ENCODE measurements at regions not wholly inside any gene's neighbourhood (a gene's known extent, or its start where the extent isn't known, plus 50 kb on each side); places are given as distances from the start of the nearest gene placed in this dataset.

DNA sequence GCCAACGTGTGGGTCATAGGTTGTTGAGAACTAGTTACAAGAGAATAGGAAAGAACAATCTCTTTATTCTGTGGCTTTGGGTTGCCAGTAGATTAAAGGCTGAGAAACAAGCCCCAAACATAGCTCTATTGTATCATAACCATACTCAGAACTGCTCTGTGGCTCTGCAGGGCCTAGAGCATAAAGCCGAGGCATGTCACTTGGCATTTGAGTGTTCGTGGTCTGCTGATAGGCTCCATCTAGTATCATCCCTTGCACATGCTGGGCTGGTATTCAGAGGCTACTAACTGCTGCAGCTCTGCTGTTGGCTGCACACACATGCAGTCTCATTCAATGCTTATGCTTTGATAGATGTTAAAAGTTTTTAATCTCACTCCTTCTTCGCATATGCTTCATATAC is 157.9 kb downstream of the OGFRL1 start:
- no peak overlapping the region for H3K27ac Mint-ChIP-seq
- no peak for ATAC-seq (ENCODE audit: low read depth)
- Histone ChIP-seq H3K36me3 (replicated peaks in 1 of 2; ENCODE audit: control extremely low read depth in 1 of 2, control insufficient read depth in 1 of 2, extremely low read depth in 1 of 2, insufficient read depth in 2 of 2, low read length in 1 of 2) (no peaks in the 10 kb centered on the region), H3K27ac (ENCODE audit: low read length in 2 of 2) (no peak overlapping the region), H3K27me3 (replicated peaks in 1 of 4; ENCODE audit: control extremely low read depth in 1 of 4, control insufficient read depth in 3 of 4, insufficient read depth in 4 of 4, low read length in 3 of 4) (no peaks in the 10 kb centered on the region), H3K4me1 (ENCODE audit: control insufficient read depth in 2 of 2, insufficient read depth in 2 of 2, low read length in 2 of 2) (no peaks in the 10 kb centered on the region), H3K79me2 (ENCODE audit: control insufficient read depth, insufficient read depth, low read length) (no peaks in the 10 kb centered on the region), H3K9me3 (ENCODE audit: control extremely low read depth in 1 of 3, control insufficient read depth in 2 of 3, insufficient read depth in 1 of 3, low read length in 2 of 3) (no peaks in the 10 kb centered on the region), H3K4me2 (replicated peaks; ENCODE audit: low read depth, low read length, poor library complexity, severe bottlenecking) (no peak overlapping the region), H3K4me3 (ENCODE audit: control extremely low read depth in 1 of 5, extremely low read depth in 1 of 5, insufficient read depth in 1 of 5, low read depth in 2 of 5, low read length in 4 of 5) (no peak overlapping the region), H2AFZ (ENCODE audit: insufficient read depth, low read depth, low read length, poor library complexity, severe bottlenecking) (no peak overlapping the region), H4K20me1 (ENCODE audit: control insufficient read depth, insufficient read depth, low read length, poor library complexity, severe bottlenecking) (no peaks in the 10 kb centered on the region), H3K9ac (ENCODE audit: low read length) (no peak overlapping the region)
- ChIA-PET POLR2A (no interaction called here), CTCF (no interaction called here)
- H3K4me1 Mint-ChIP-seq, result no peaks in the 10 kb centered on the region
- TF ChIP-seq EZH2 (IDR thresholded peaks at IDR 0.05; ENCODE audit: borderline replicate concordance, insufficient read depth, low read depth, low read length, poor library complexity, severe bottlenecking) (no peak), CTCF (IDR thresholded peaks at IDR 0.05) (no peak)
- 68% methylated on average over 2 of the region's 4 CpGs for WGBS (ENCODE audit: insufficient coverage)
- peaks cover 2% of the 10 kb centered on the region for H3K9me3 Mint-ChIP-seq (ENCODE audit: insufficient read depth)
- no peak for DNase-seq
- intact Hi-C loops (cut with micrococcal nuclease), result no loop called here
- no peak overlapping the region for H3K4me3 Mint-ChIP-seq
- H3K27me3 Mint-ChIP-seq, result peaks cover 15% of the 10 kb centered on the region

DNA sequence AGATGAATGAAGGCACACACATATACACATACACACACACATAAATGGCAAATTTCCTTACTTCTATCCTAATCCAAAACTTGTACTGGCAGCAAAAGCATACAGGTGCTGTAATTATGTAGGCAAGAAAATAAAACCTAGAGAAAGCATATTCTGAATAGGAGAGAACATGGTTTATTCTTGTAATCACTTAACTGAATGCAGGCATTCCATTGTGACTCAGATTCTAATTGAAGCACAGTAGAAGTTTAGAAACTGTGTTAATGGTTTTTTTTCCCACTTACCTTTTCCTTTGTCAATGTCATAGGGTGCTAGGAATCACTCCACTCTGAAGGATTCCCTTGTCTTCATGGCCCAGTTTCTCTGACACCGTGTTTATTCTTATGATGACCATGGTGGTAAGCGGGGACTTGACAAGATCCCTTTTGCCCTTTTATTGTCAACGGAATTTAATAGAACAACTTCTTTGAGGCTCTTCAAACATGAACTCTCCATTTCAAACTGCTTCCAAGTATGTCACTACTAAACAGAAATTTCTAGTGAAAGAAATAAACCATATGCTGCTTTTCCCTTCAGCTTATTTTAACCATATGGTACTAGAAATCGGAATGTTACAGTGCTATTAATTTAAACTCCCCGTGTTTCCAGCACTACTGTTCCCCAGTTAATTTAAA is 164.2 kb downstream of the OGFRL1 start:
- Histone ChIP-seq H3K36me3 (replicated peaks in 1 of 2; ENCODE audit: control extremely low read depth in 1 of 2, control insufficient read depth in 1 of 2, extremely low read depth in 1 of 2, insufficient read depth in 2 of 2, low read length in 1 of 2) (no peaks in the 10 kb centered on the region), H3K79me2 (ENCODE audit: control insufficient read depth, insufficient read depth, low read length) (no peaks in the 10 kb centered on the region), H3K4me3 (ENCODE audit: control extremely low read depth in 1 of 5, extremely low read depth in 1 of 5, insufficient read depth in 1 of 5, low read depth in 2 of 5, low read length in 4 of 5) (no peak overlapping the region), H3K27me3 (replicated peaks in 1 of 4; ENCODE audit: control extremely low read depth in 1 of 4, control insufficient read depth in 3 of 4, insufficient read depth in 4 of 4, low read length in 3 of 4) (no peaks in the 10 kb centered on the region), H3K9ac (ENCODE audit: low read length) (no peak overlapping the region), H3K9me3 (ENCODE audit: control extremely low read depth in 1 of 3, control insufficient read depth in 2 of 3, insufficient read depth in 1 of 3, low read length in 2 of 3) (no peaks in the 10 kb centered on the region), H2AFZ (ENCODE audit: insufficient read depth, low read depth, low read length, poor library complexity, severe bottlenecking) (no peak overlapping the region), H3K4me1 (ENCODE audit: control insufficient read depth in 2 of 2, insufficient read depth in 2 of 2, low read length in 2 of 2) (no peaks in the 10 kb centered on the region), H4K20me1 (ENCODE audit: control insufficient read depth, insufficient read depth, low read length, poor library complexity, severe bottlenecking) (no peaks in the 10 kb centered on the region), H3K27ac (ENCODE audit: low read length in 2 of 2) (no peak overlapping the region), H3K4me2 (replicated peaks; ENCODE audit: low read depth, low read length, poor library complexity, severe bottlenecking) (no peak overlapping the region)
- Mint-ChIP-seq H3K9me3 (ENCODE audit: insufficient read depth) (no peaks in the 10 kb centered on the region), H3K4me3 (no peak overlapping the region), H3K27me3 (peaks cover 8% of the 10 kb centered on the region), H3K4me1 (peaks cover 2% of the 10 kb centered on the region), H3K27ac (no peak overlapping the region)
- ATAC-seq (ENCODE audit: low read depth), result no peak
- TF ChIP-seq CTCF (IDR thresholded peaks at IDR 0.05) (no peak), EZH2 (IDR thresholded peaks at IDR 0.05; ENCODE audit: borderline replicate concordance, insufficient read depth, low read depth, low read length, poor library complexity, severe bottlenecking) (no peak)
- 100% methylated on average over 2 of the region's 5 CpGs for WGBS (ENCODE audit: insufficient coverage)
- ChIA-PET POLR2A (no interaction called here), CTCF (interaction anchor here (1.0 kb wide), 1 partner anchor 13 kb away, joined by 3 read pairs; no protein-coding TSS in a partner anchor)
- DNase-seq, result no peak
- intact Hi-C loops (cut with micrococcal nuclease), result no loop called here
